DOHH2 (cell line): ENCODE measurements at regions not wholly inside any gene's neighbourhood (a gene's known extent, or its start where the extent isn't known, plus 50 kb on each side); places are given as distances from the start of the nearest gene placed in this dataset.

Experiments used
- H3F3A ChIP-seq: fragments of 200-600 bp; sonication (generic), shearing (Covaris generic); 2 replicates; pipeline ENCODE4 v1.6.0; 2016; ENCODE audit warnings: antibody characterized with exemption, mild to moderate bottlenecking; ENCODE audit not compliant: control insufficient read depth, insufficient read depth
- H3K27ac ChIP-seq: fragments of 200-600 bp; sonication (generic); 2 replicates; pipeline ENCODE4 v1.5.1; 2014; ENCODE audit warnings: low read depth, mild to moderate bottlenecking, low read length, moderate library complexity
- H3K27me3 ChIP-seq: fragments of 200-600 bp; sonication (generic); 2 replicates; pipeline ENCODE4 v1.6.1; 2014; ENCODE audit warnings: mild to moderate bottlenecking, low read length, mixed read lengths; ENCODE audit not compliant: control insufficient read depth
- H3K36me3 ChIP-seq: fragments of 200-600 bp; sonication (generic); 2 replicates; pipeline ENCODE4 v1.6.1; 2014; ENCODE audit warnings: mild to moderate bottlenecking, low read length, moderate library complexity, mixed read lengths; ENCODE audit not compliant: control insufficient read depth
- H3K4me1 ChIP-seq: fragments of 200-600 bp; sonication (generic); 2 replicates; pipeline ENCODE4 v1.6.1; 2014; ENCODE audit warnings: mild to moderate bottlenecking, low read length, mixed read lengths; ENCODE audit not compliant: control insufficient read depth
- H3K4me2 ChIP-seq: fragments of 200-600 bp; sonication (generic); 2 replicates; pipeline ENCODE4 v1.6.0; 2014; ENCODE audit warnings: mild to moderate bottlenecking, low read length, moderate library complexity
- H3K4me3 ChIP-seq: fragments of 200-600 bp; sonication (generic); 2 replicates; pipeline ENCODE4 v1.5.1; 2014; ENCODE audit warnings: mild to moderate bottlenecking, low read length, mixed read lengths
- H3K79me2 ChIP-seq: fragments of 200-600 bp; sonication (generic); 2 replicates; pipeline ENCODE4 v1.6.1; 2014; ENCODE audit warnings: mild to moderate bottlenecking, low read length, mixed read lengths; ENCODE audit not compliant: control insufficient read depth
- H3K9me2 ChIP-seq: fragments of 200-600 bp; sonication (generic); replicated peaks from 2 replicates; pipeline ENCODE4 v1.6.1; 2014; ENCODE audit warnings: mild to moderate bottlenecking, low read length, mixed read lengths; ENCODE audit not compliant: control insufficient read depth
- H3K9me3 ChIP-seq: fragments of 200-600 bp; sonication (generic); 2 replicates; pipeline ENCODE4 v1.6.1; 2014; ENCODE audit warnings: antibody characterized with exemption, low read length, mixed read lengths; ENCODE audit not compliant: control insufficient read depth, insufficient read depth
- H4K20me1 ChIP-seq: fragments of 200-600 bp; sonication (generic); 2 replicates; pipeline ENCODE4 v1.6.0; 2014; ENCODE audit warnings: low read depth, mild to moderate bottlenecking, antibody characterized with exemption, low read length, moderate library complexity; ENCODE audit not compliant: control insufficient read depth, insufficient read depth
- CTCF ChIP-seq: fragments of 200-600 bp; sonication (generic); IDR thresholded peaks from one replicate; pipeline ENCODE4 v1.5.1; 2014; ENCODE audit warnings: antibody characterized with exemption, mild to moderate bottlenecking, low read depth, low read length; ENCODE audit not compliant: poor library complexity, severe bottlenecking
- EZH2phosphoT487 ChIP-seq: fragments of 200-600 bp; sonication (generic); IDR thresholded peaks from 2 replicates; pipeline ENCODE4 v1.6.1; 2017; ENCODE audit warnings: borderline replicate concordance, mild to moderate bottlenecking, antibody characterized with exemption, low read length, moderate library complexity, mixed read lengths

- Histone ChIP-seq H3K4me2 (no peak overlapping the region), H3K79me2 (no peaks in the 10 kb centered on the region), H3K4me3 (no peak overlapping the region), H3F3A (no peaks in the 10 kb centered on the region), H3K36me3 (no peaks in the 10 kb centered on the region), H4K20me1 (no peaks in the 10 kb centered on the region), H3K9me3 (no peaks in the 10 kb centered on the region), H3K9me2 (no peaks in the 10 kb centered on the region), H3K27me3 (no peaks in the 10 kb centered on the region), H3K4me1 (no peaks in the 10 kb centered on the region), H3K27ac (no peak overlapping the region)
- TF ChIP-seq EZH2phosphoT487 = no peak
- no peak for TF ChIP-seq CTCF
Measured at GRCh38 chr4:182174979-182175378, 68.2 kb upstream of the TENM3 start.

- H3K4me2 ChIP-seq = no peak overlapping the region
- no peaks in the 10 kb centered on the region for H3K27me3 ChIP-seq
- no peaks in the 10 kb centered on the region for H3K9me2 ChIP-seq
- TF ChIP-seq CTCF (no peak), EZH2phosphoT487 (no peak)
- no peaks in the 10 kb centered on the region for H3K4me1 ChIP-seq
- no peaks in the 10 kb centered on the region for H4K20me1 ChIP-seq
- H3K36me3 ChIP-seq = no peaks in the 10 kb centered on the region
- H3K4me3 ChIP-seq = no peak overlapping the region
- no peak overlapping the region for H3K27ac ChIP-seq
- H3K79me2 ChIP-seq = no peaks in the 10 kb centered on the region
- no peaks in the 10 kb centered on the region for H3K9me3 ChIP-seq
- H3F3A ChIP-seq = no peaks in the 10 kb centered on the region
Measured at GRCh38 chr4:182175788-182176519, 67.2 kb upstream of the TENM3 start.

- Histone ChIP-seq H3K9me3 (no peaks in the 10 kb centered on the region), H3K36me3 (no peaks in the 10 kb centered on the region), H3K9me2 (no peaks in the 10 kb centered on the region), H3K79me2 (no peaks in the 10 kb centered on the region), H3F3A (no peaks in the 10 kb centered on the region), H3K4me1 (no peaks in the 10 kb centered on the region), H4K20me1 (no peaks in the 10 kb centered on the region), H3K27ac (no peak overlapping the region), H3K27me3 (no peaks in the 10 kb centered on the region), H3K4me3 (no peak overlapping the region), H3K4me2 (no peak overlapping the region)
- TF ChIP-seq EZH2phosphoT487 = no peak
- TF ChIP-seq CTCF = no peak
Measured at GRCh38 chr4:182177166-182177565, 66.0 kb upstream of the TENM3 start.
